ENCODE measurements at regions not wholly inside any gene's neighbourhood (a gene's known extent, or its start where the extent isn't known, plus 50 kb on each side); places are given as distances from the start of the nearest gene placed in this dataset.
A peak's percentile ranks its signal among the peaks of the same experiment; 100 is the strongest.

DNA sequence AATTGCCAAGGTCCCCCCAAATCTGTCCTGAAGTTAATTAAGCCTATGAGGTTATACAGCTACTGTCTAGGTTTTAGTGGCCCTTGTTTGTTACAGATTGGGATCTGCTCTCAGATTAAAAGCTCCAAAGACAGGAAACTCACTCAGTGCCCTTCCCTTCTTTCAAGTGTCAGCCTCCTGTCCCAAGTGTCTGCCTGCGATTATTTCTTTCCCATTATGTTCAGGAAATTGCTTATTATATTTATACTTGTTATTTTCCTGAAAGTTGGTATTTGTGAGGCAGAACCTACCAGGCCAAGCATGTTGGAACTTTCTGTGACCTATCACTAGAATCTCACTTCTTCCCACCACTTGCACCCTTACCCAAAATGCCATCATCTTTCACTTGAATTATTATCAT lies 173.2 kb downstream of the AREG start:
- no peak for DNase-seq

DNA sequence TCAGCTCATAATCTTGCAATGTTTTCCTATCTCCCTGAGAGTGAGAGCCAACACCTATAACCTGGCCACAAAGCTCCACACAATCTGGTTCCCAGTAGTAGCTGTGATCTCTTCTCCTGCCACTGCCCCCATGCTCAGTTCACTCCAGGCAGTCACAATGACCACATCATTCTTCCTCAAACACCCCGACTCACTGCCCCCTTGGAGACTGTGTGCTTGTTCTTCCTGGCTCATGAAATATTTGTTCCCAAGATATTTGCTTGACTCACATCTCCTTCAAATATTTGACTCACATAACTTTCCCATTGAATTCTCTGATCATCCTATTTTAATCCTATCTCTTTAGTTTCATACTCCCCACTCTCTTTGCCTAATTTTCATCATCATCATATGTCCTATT lies 173.7 kb downstream of the AREG start:
- no peak for DNase-seq

DNA sequence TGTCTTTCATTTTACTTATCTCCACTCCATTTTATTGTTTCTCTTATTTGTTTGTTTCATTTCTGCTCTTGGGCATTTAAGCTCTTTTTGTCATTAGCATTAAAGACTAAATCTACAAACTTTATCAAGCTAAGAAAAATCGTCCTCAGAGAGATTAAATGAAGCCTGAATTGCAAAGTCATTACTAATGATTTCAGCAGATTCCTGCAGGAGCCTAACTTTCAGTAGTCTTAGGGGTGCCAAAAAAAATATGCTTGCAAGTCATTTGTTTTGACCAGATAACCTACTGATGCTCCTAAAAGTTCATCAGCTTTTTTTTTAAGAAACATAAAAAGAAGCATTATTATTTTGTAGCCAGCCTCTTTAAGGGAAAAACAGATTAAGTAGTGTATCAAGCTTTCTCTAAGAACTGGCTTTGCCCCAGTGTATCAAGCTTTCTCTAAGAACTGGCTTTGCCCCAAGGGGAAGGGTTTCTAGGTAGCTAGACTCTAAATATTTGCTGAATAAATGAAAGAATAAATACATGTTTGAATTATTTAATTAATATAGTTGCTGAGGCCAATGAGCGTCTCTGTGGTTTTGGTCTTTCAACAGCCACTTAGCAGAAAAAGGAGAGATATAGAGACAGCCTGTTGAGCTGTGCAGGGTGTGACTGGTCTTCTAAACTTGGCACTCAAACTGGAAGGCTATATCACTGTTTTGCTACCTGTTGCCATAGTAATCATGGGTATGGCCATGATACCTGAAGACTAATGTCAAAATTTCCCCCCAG lies 174.2 kb downstream of the BTC start:
- no peak for DNase-seq

DNA sequence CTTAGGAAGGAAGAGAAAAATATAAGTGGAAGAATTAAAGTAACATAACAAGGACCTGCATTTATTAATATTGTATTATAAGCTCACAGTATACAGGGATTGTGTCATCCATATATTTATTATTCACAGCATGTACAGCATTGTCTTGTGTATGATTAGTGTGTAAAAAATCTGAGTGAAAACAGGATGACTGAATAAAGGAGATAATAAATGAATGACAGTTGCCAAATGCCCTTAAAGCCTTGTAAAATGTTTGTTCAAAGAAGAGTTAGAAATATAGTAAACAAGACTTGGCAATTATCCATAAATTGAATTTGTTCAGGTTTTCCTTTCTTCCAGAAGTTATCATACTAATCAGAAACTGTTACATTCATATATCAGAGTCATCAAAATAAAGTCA lies 172.7 kb downstream of the BTC start:
- no peak for DNase-seq

DNA sequence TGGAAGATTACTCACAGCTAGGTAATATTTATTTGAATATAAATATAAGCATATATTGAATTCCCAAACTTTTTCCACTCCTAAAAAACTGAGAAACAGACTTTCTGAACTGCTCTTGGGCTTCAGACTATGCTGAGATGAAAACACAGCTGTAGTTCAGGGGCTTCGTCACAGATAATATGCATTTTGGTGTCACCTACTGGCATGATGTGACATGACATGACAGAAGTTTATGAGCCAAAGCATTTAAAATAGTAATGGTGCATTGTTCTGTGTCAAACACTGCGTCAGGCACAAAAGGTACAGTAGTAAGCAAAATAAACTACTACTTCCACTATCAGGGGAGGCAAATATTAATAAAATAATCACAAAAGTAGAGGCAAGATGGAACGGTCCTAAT lies 171.3 kb downstream of the BTC start:
- DNase-seq, result peak; percentile 13

DNA sequence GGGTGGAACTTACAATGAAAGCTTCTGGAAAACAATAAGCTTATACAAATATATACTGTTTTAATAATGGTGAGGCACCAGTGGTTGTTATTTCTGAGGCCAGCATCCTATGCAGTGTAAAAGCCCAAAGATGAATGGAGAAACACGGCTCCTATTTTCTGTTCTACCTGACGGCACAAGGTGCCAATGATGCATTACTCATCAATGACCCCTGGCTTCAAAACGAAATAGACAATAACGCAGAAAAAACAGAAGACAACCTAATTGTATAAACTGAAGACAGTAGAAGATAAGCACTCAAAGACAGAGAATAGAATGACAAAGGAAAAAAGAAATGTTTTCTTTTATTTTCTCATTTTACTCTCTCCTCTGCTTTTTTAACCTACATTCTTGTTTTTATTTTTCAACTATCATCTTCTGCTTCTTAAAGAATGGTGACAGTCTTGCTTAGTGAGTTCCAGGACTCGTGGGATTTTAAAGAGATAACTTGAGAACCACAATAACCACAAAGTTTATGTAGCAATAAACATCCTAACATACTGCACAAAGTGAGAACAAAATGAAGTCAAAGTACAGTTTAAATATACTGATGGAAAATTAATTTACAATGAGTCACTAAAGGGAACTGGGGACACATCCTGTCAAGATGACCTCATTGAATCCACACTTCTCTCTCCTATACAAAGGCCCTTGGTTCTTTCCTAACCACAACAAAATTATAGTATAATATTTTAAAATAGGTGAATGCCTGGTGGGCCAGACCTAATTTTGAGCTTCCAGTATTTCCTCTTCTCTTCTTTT lies 169.8 kb downstream of the BTC start:
- DNase-seq, result peak; percentile 1

DNA sequence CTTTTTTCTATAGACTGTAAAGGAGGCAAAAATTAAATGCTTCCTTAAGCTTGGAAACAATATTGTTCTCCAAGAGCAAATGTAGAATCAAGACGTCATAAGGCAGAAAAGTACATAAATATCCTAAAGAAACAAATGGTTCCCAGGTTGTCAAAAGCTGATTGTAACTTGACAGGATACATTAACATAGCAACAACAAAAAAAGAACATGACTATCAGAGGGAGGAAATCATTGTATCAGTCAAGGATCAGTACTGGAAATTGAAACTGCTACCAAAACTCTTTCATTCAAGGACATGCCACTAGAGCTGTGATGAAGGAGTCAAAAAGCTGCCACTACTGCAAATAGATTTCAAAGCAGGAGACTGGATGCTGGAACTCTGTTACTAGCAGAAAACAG lies 168.3 kb downstream of the BTC start:
- DNase-seq, result no peak

DNA sequence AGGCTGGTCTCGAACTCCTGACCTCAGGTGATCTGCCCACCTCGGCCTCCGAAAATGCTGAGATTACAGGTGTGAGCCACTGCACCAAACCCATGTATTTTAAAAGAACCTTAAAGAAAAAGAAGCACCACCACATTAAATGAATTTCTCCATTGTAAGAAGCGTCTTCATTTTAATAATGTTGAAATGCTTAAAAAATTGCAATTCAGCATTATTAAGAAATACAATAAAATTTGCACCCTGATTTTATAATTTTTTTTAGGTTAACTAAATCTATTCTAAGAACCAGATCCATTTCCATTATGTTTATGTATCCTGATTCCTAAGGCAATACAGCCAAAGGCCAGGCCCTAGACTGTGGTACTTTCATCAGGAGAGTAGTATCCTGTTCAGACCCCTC lies 167.2 kb downstream of the BTC start:
- no peak for DNase-seq

DNA sequence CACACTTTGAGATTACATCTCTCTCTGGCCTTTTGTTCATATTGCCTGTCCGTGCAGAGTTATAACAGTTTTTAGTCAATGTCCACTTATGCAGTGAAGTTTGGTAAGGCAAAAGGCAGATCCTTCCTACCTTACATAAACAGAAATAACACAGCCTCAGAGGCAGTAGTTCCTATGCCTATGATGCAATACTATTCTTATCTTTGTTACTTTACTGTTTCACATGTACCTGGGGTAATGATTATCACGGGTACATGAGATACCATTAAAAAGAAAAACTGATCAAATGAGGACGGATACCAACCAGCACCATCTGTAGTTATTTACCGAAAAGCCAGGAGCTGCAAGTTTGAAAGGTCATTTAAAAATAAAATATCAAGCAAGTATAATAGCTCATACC lies 166.8 kb downstream of the BTC start:
- no peak for DNase-seq

DNA sequence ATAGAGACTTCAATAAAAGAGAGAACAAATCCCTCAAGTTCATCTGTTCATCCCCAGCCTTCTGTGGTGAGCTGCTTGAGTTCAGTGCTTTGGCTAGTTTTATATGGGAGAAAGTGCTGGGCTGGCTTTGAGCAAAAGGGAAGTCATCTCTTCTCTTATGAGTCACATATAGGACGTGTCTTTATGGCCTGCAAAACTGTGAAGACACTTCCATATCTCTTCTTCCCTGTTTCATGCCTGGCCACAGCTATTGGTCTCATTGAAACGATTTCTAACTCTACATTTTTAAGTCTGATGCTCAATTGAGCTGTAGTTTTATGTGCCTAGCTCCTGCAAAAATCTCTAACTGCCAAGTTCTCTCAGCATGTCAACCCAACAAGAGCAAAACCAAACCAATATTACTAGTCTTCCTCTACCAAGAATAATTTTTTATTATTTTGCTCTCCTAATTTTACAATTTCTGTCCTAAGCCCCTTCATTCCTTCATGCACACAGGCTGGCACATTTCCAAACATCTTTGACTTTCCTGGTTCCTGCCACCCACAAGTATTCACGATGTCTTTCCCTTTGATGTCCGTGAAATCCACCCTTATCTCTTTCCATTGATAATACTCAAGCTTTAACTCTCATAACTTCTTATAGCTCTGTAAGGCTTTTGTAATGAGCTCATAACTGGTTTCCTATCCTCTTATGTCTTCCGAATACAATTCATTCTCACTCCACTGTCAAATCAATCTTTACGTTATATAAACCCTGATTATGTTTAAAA lies 165.3 kb downstream of the BTC start:
- DNase-seq, result no peak

DNA sequence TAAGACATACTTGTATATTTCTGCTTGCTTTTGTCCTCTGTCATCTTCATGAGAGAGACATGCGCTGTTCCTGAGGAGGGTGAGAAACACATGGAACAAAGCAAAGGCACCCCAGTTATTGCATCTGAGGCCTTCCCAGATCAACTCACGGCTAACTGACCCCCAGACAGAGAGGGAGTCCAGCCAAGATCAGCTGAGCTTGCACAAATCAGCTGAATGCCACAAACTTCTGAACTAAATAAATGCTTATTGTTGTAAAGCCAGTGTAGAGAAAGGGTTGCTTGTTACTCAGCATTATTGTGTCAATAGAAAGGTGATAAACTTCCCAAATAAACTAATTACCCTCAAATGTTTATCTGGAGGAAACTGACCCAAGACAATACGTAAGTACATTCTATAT lies 163.8 kb downstream of the BTC start:
- DNase-seq, result no peak

DNA sequence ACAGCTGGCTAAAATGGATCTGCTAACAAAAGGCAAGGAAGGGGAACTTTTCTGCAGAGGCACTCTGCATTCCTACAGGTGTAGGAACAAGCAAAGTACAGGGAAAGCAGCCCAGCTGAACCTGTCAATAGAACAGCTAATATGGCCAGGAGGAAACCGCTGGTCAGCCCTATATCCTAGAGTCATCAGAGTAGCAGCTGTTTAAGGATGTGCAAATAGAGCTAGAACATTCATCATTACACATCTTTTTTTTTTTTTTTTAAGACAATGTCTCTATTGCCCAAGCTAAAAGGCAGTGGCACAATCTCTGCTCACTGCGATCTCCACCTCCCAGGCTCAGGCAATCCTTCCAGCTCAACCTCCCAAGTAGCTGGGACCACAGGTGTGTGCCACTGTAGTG lies 163.0 kb downstream of the BTC start:
- no peak for DNase-seq

DNA sequence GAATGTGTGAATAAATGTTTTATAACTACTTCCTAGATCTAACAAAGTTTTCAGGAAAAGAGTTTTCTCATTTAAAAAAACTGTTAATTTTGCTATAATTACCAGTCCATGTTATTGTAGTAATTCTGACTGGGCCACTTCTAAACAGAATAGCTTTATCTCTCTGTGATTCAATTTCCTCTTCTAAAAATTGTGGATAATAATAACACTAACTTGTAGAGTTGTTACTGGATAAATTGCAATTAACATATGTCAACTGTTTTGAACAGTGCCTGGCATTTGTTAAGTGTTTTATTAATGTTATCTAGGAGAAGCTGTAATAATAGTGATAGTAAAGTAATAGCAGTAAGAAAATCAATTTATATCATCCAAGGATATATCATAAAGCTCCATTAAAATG lies 162.3 kb downstream of the BTC start:
- no peak for DNase-seq

DNA sequence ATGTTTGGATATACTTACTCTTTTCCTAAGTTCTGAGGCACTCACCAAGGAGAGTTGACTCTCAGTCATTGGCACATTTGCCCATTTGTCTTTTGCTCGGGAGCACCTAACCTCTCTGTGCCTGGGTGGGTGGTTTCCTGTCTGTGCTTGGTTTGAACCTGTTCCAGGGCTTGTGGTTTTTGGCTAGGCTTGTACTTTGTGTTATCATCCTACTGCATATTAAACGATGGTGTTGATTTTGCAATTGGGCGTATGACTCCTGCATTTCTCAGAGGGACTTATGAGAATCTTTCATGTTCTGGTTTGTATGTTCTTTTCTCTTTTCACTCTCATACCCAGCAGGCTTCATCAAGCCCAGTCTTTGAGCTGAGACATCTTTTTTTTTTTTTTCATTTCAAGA lies 161.7 kb downstream of the BTC start:
- peak; percentile 9 for DNase-seq

DNA sequence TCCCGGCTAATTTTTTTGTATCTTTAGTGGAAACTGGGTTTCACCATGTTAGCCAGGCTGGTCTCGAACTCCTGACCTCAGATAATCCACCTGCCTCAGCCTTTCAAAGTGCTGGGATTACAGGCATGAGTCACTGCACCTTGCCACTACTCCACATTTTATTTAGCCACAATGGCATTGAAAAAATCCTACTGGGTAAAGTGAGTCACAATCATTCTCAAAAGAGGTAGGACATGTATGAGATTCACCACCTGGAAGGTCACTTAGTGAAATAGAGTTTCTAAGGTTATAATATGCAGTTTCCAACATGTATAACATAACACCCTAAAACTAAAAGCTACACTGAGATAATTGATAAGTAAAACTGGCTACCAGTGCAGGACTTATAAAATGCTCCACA lies 159.2 kb downstream of the BTC start:
- no peak for DNase-seq

DNA sequence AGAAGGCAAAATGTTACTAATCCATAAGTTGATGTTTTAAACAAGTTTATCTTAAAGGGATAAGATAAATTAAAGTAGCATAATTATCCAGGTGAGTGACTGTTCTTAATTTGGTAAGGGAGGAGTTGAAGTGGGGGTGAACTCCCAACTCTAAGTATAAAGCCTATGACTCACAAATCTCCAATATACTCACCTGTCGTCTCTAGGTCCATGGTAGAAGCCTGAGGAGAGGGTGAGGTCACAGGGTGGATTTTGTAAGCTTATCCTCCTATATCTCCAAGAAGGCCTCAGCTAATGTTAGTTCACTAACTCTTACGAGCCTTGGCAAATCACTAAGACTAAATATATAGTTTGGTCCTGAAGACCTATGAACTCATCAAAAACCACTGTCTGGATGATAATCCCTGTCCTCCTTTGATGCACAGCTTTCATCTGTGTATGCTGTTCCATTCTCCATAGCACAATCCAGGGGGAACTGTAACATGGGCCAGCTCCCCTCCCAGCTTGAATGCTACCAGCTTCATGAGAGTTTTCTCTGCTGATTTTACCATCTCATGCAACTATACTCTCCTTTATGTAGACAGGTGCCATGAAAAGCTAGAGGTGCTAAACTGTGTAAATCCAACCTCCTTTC lies 158.7 kb downstream of the BTC start:
- DNase-seq, result no peak

DNA sequence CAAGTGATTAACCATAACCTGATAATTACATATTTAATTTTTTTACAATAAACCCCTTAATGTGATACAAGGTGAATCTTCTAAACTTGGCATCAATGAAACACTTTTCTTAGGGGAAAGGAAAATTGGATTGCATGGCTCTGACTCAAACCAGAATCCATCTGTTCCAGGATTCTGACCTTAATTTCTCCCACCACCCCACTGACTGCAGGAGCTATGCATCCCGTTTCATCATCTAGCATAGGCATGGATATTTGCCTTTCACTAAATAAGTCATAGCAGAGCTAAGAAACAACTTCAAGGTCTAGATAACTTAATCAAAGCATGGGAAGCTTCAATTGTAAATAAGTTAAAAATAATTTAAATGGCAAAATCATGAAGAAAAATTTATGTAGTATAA lies 156.3 kb downstream of the BTC start:
- DNase-seq, result no peak

DNA sequence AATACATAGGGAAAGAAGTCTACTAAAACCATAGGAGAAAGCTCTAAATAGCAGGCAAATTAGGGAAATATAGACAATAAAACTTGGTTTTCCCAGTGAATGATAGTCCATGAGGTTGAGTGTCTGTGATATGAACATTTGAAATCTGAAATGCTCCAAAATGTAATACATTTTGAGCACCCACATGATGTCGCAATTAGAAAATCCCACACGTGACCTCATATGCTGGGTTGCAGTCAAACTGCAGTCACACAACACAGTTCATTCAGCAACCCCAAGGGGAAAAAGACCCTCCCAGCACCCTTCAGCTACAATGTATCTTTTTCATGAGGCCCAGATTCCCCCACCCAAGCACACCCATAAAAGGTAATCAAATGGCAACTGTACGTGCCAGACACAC lies 155.6 kb downstream of the BTC start:
- no peak for DNase-seq

DNA sequence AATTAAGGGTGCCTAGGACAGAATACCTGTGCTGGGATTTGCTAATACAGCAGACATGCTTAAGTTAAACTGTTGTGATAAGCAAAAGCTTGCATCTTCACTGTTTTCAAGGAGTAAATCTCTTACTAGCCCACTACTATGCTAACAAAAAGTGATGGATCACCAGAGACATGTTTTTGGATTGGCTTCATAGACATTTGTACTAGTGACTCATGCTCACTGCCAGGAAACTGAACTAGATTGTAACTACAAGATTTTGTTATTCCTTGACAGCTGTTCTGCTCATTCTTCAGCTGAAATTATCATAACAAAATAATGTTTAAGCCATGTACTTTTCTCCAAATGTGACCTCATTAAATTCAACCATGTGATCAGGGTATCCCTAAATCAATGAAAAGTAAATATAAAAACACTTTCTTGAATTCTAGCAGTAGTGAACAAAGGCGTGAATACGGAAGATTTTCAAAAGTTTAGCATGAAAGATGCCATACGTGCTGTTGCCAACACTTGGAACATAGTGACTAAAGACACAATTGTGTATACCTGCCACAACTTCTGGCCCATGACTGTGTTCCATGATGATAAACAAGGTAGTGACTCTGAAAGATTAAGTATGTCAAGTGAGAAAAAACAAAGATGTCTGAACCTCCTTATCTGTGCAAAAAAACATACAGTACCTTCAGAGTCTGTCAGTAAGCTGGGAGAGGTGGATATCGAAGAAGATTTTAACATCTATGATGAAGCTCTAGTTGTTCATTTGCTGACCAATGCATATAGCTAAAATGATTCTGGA lies 154.0 kb downstream of the BTC start:
- no peak for DNase-seq

DNA sequence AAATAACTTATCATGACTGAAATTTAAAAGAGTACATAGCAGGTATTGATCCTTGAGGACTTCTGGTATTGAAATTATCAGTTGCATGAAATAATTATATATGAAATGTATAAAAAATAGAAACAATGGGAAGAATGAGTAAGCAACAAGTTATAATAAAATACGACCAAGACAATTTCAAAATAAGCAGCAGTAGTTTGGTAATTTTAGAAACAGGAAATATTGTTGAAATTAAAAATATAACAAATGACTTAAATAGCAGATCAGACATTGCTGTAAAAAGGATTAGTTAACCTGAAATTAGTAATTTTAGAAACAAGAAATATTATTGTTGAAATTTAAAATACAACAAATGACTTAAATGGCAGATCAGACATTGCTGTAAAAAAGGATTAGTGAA lies 152.3 kb downstream of the BTC start:
- DNase-seq, result no peak

DNA sequence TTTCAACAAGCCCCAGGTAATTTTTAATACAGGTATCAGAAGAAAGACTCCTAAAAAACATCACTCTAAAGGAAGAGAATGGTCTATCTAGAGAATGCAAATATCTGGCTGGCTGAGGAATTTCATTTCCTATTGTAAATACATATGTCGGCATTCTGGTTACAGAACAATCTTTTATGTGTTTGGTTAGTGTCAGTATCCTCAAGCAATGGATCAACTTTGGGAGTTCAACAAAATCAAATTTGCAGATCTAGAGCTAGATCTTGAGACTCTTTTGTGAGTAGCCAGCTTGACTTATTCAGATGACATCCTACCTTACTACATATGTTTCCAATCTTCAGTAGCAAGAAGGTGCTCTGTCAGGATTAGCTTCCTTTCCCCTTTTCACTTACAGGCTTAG lies 145.1 kb downstream of the BTC start:
- DNase-seq, result no peak

DNA sequence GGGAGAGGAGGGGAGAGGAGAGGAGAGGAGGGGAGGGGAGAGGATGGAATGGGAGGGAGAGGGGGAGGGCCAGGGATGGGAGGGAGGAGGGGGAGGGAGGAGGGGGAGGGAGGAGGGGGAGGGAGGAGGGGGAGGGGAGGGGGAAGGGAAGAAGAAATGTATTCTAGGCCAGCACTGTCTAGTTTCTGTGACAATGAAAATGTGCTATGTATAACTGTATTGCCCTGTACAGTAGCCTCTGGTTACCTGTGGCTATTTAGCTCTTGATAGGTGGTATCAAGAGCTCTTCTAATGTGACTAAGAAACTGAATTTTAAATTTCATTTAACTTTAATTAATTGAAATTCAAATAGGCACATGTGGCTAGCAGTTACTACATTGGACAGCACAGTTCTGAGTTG lies 143.1 kb downstream of the BTC start:
- no peak for DNase-seq
